ENCODE measurements at regions not wholly inside any gene's neighbourhood (a gene's known extent, or its start where the extent isn't known, plus 50 kb on each side); places are given as distances from the start of the nearest gene placed in this dataset.

- 33% methylated on average over 5 of the region's 6 CpGs for WGBS (ENCODE audit: insufficient coverage)
- Histone ChIP-seq H3K9me3 (ENCODE audit: control insufficient read depth, insufficient read depth, low read length) (no peaks in the 10 kb centered on the region), H3K4me3 (ENCODE audit: low read depth, low read length) (no peak overlapping the region), H3K36me3 (ENCODE audit: control insufficient read depth, insufficient read depth, low read length) (peaks cover 3% of the 10 kb centered on the region), H3K27ac (ENCODE audit: low read depth, low read length) (no peak overlapping the region), H3K27me3 (ENCODE audit: control insufficient read depth, insufficient read depth, low read length) (no peaks in the 10 kb centered on the region), H3K4me1 (ENCODE audit: control insufficient read depth, insufficient read depth, low read length) (peaks cover 24% of the 10 kb centered on the region)
- DNase-seq (ENCODE audit: low read depth in 4 of 6, low spot score in 6 of 6), result no peak
Observed at GRCh38 chr9:130768265-130768664, 66.8 kb upstream of the ABL1 start.

- no CpG with 5 or more reads among the region's 6 CpGs for WGBS (ENCODE audit: insufficient coverage)
- Histone ChIP-seq H3K4me1 (ENCODE audit: control insufficient read depth, insufficient read depth, low read length) (peaks cover 18% of the 10 kb centered on the region), H3K27ac (ENCODE audit: low read depth, low read length) (no peak overlapping the region)
Observed at GRCh38 chr9:130768891-130769403, 66.1 kb upstream of the ABL1 start.

GRCh38 chr9:130770093-130770492 lies 65.0 kb upstream of the ABL1 start:
- Histone ChIP-seq H3K36me3 (ENCODE audit: control insufficient read depth, insufficient read depth, low read length) (peaks cover 3% of the 10 kb centered on the region), H3K27me3 (ENCODE audit: control insufficient read depth, insufficient read depth, low read length) (no peaks in the 10 kb centered on the region), H3K27ac (ENCODE audit: low read depth, low read length) (no peak overlapping the region), H3K4me1 (ENCODE audit: control insufficient read depth, insufficient read depth, low read length) (peaks cover 17% of the 10 kb centered on the region), H3K4me3 (ENCODE audit: low read depth, low read length) (no peak overlapping the region), H3K9me3 (ENCODE audit: control insufficient read depth, insufficient read depth, low read length) (no peaks in the 10 kb centered on the region)
- no peak for DNase-seq (ENCODE audit: low read depth in 4 of 6, low spot score in 6 of 6)
- 93% methylated on average over 2 of the region's 3 CpGs for WGBS (ENCODE audit: insufficient coverage)

More at GRCh38 chr9:130768891-130769403, 66.1 kb upstream of the ABL1 start:
- Histone ChIP-seq H3K9me3 (ENCODE audit: control insufficient read depth, insufficient read depth, low read length) (no peaks in the 10 kb centered on the region), H3K27me3 (ENCODE audit: control insufficient read depth, insufficient read depth, low read length) (no peaks in the 10 kb centered on the region), H3K36me3 (ENCODE audit: control insufficient read depth, insufficient read depth, low read length) (peaks cover 3% of the 10 kb centered on the region), H3K4me3 (ENCODE audit: low read depth, low read length) (no peak overlapping the region)
- DNase-seq (ENCODE audit: low read depth in 4 of 6, low spot score in 6 of 6), result no peak

DNA sequence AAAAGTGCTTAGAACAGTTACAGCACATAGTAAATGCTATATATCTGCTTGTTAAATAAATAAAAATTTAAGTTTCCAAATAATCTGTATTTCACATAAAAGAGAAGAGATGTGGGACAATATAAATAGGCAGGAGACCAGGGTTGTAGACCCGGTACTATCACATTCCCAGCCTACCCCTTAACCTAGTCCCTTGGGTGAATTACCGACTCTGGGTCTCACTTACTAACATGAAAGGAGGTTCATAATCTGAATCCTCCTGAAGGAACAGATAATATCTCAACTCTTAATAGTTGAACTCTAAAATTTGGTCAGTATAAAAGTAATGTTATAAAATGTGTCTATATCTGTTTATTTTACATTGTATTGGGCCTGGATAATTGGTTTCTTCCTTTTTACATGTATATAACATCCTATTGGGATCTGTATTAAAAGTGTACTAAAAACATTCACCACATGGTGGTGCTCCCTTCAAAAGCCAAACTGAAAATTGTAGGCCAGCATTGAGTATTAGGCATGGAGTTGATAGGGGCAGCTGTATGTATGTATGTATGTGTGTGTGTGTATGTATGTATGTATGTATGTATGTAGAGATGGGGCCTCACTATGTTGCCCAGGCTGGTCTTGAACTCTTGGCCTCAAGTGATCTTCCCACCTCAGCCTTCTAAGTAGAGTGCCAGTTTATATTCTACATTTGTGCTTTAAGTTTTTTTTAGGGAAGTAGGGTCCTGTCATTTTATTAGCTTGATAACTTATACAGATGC lies 64.2 kb upstream of the ABL1 start:
- Histone ChIP-seq H3K27ac (ENCODE audit: low read depth, low read length) (no peak overlapping the region), H3K27me3 (ENCODE audit: control insufficient read depth, insufficient read depth, low read length) (no peaks in the 10 kb centered on the region), H3K9me3 (ENCODE audit: control insufficient read depth, insufficient read depth, low read length) (peaks cover 4% of the 10 kb centered on the region), H3K4me3 (ENCODE audit: low read depth, low read length) (no peak overlapping the region), H3K36me3 (ENCODE audit: control insufficient read depth, insufficient read depth, low read length) (peaks cover 3% of the 10 kb centered on the region), H3K4me1 (ENCODE audit: control insufficient read depth, insufficient read depth, low read length) (peaks cover 15% of the 10 kb centered on the region)
- no CpG with 5 or more reads among the region's 2 CpGs for WGBS (ENCODE audit: insufficient coverage)
- DNase-seq (ENCODE audit: low read depth in 4 of 6, low spot score in 6 of 6), result peak in 5 of 6 donors; percentile 31 to 91 (median 48)

DNA sequence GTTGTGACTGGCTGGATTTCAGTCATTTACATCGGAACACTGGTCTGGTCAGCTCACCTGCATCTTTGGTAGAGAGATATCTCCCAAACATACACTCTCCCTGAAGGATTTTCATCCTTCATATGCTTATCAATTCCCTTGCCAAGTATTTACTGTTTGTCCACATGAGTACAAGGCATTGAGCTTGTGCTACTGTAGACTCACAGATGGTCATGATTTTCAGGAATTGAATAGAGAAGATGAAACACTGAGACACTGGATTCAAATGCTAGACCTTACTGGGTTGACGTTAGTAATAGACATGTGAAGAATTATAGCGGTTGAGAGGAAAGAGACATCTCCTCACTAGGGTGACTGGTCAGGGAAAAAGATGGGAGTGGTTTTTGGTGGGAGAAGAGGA lies 62.9 kb upstream of the ABL1 start:
- no peak for DNase-seq (ENCODE audit: low read depth in 4 of 6, low spot score in 6 of 6)
- Histone ChIP-seq H3K4me3 (ENCODE audit: low read depth, low read length) (no peak overlapping the region), H3K36me3 (ENCODE audit: control insufficient read depth, insufficient read depth, low read length) (no peaks in the 10 kb centered on the region), H3K27ac (ENCODE audit: low read depth, low read length) (no peak overlapping the region), H3K27me3 (ENCODE audit: control insufficient read depth, insufficient read depth, low read length) (no peaks in the 10 kb centered on the region), H3K4me1 (ENCODE audit: control insufficient read depth, insufficient read depth, low read length) (peaks cover 4% of the 10 kb centered on the region), H3K9me3 (ENCODE audit: control insufficient read depth, insufficient read depth, low read length) (peaks cover 4% of the 10 kb centered on the region)
- WGBS (ENCODE audit: insufficient coverage), result 69% methylated on average over 2 of the region's 3 CpGs

- Histone ChIP-seq H3K4me3 (ENCODE audit: low read depth, low read length) (no peak overlapping the region), H3K4me1 (ENCODE audit: control insufficient read depth, insufficient read depth, low read length) (no peaks in the 10 kb centered on the region), H3K27ac (ENCODE audit: low read depth, low read length) (no peak overlapping the region), H3K36me3 (ENCODE audit: control insufficient read depth, insufficient read depth, low read length) (no peaks in the 10 kb centered on the region), H3K9me3 (ENCODE audit: control insufficient read depth, insufficient read depth, low read length) (peaks cover 4% of the 10 kb centered on the region), H3K27me3 (ENCODE audit: control insufficient read depth, insufficient read depth, low read length) (no peaks in the 10 kb centered on the region)
- WGBS (ENCODE audit: insufficient coverage), result 92% methylated on average over 2 of the region's 3 CpGs
- DNase-seq (ENCODE audit: low read depth in 4 of 6, low spot score in 6 of 6), result no peak
Observed at GRCh38 chr9:130774183-130774582, 60.9 kb upstream of the ABL1 start.

DNA sequence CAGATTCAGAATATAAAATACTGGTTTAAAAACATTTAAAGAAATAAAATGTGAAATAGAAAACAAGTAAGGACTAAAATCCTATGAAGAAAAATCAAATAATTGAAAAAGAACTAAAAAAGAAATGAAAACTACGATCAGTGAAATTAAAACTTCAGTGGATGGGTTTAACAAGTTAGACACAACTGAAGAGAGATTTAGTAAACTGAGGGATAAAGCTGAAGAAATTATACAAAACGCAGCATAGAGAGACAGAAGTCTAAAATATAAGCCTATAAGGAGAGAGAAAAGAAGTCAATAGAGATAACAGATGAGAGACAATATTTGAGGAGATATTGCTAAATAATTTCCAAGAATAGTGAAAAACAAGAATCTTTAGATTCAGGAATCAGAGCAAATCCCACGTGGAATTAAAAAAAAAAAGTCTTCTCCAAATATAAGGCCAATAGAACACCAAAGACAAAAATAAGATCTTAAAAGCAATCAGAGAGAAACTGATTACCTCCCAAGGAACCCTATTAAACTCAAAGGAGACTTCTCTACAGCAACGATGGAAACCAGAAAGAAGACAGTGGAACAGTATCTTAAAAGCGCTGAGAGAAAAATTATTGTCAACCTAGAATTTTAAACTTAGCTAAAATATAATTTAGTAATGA lies 59.6 kb upstream of the ABL1 start:
- no peak overlapping the region for H3K4me3 ChIP-seq (ENCODE audit: low read depth, low read length)
- peaks cover 4% of the 10 kb centered on the region for H3K9me3 ChIP-seq (ENCODE audit: control insufficient read depth, insufficient read depth, low read length)
- no peaks in the 10 kb centered on the region for H3K36me3 ChIP-seq (ENCODE audit: control insufficient read depth, insufficient read depth, low read length)
- H3K27ac ChIP-seq (ENCODE audit: low read depth, low read length), result no peak overlapping the region
- WGBS (ENCODE audit: insufficient coverage), result 100% methylated on average over 1 of the region's 5 CpGs
- no peaks in the 10 kb centered on the region for H3K27me3 ChIP-seq (ENCODE audit: control insufficient read depth, insufficient read depth, low read length)
- no peak for DNase-seq (ENCODE audit: low read depth in 4 of 6, low spot score in 6 of 6)
- H3K4me1 ChIP-seq (ENCODE audit: control insufficient read depth, insufficient read depth, low read length), result peaks cover 4% of the 10 kb centered on the region

- WGBS (ENCODE audit: insufficient coverage), result 26% methylated on average over 2 of the region's 9 CpGs
- H3K4me1 ChIP-seq (ENCODE audit: control insufficient read depth, insufficient read depth, low read length), result peaks cover 4% of the 10 kb centered on the region
Observed at GRCh38 chr9:130779153-130779855, 55.8 kb upstream of the ABL1 start.

DNA sequence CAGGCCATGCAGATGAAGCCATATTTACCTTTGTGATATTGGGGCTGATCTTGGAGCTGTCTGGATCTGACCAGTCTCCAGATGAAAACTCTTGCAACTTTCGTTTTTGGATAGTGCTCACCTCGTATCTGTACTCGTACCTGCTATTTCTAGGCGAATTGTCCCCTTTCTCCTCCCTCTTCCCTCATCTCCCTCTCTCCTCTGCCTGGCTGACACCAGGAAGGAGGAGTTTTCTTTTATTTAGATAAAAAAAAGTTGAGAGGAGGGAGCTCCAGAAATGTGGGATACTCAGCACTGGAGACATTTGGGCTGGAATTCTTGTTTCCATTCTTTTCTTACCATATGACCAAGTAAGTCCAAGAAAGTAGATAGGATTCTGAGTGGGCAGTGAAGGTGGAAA lies 54.6 kb upstream of the ABL1 start:
- Histone ChIP-seq H3K36me3 (ENCODE audit: control insufficient read depth, insufficient read depth, low read length) (no peaks in the 10 kb centered on the region), H3K4me1 (ENCODE audit: control insufficient read depth, insufficient read depth, low read length) (peaks cover 4% of the 10 kb centered on the region), H3K27ac (ENCODE audit: low read depth, low read length) (peak overlapping the region; percentile 72), H3K4me3 (ENCODE audit: low read depth, low read length) (no peak overlapping the region), H3K27me3 (ENCODE audit: control insufficient read depth, insufficient read depth, low read length) (no peaks in the 10 kb centered on the region), H3K9me3 (ENCODE audit: control insufficient read depth, insufficient read depth, low read length) (peaks cover 2% of the 10 kb centered on the region)
- WGBS (ENCODE audit: insufficient coverage), result 95% methylated on average over 3 of the region's 4 CpGs
- no peak for DNase-seq (ENCODE audit: low read depth in 4 of 6, low spot score in 6 of 6)

More at GRCh38 chr9:130779153-130779855, 55.8 kb upstream of the ABL1 start:
- no peaks in the 10 kb centered on the region for H3K36me3 ChIP-seq (ENCODE audit: control insufficient read depth, insufficient read depth, low read length)
- no peaks in the 10 kb centered on the region for H3K27me3 ChIP-seq (ENCODE audit: control insufficient read depth, insufficient read depth, low read length)
- peak in 1 of 6 donors; percentile 52 for DNase-seq (ENCODE audit: low read depth in 4 of 6, low spot score in 6 of 6)
- no peak overlapping the region for H3K4me3 ChIP-seq (ENCODE audit: low read depth, low read length)
- no peak overlapping the region for H3K27ac ChIP-seq (ENCODE audit: low read depth, low read length)
- H3K9me3 ChIP-seq (ENCODE audit: control insufficient read depth, insufficient read depth, low read length), result peaks cover 4% of the 10 kb centered on the region

All from spinal cord (tissue), 9 donors.